ENCODE measurements at regions not wholly inside any gene's neighbourhood (a gene's known extent, or its start where the extent isn't known, plus 50 kb on each side); places are given as distances from the start of the nearest gene placed in this dataset.

GRCh38 chr20:40932436-40932835 lies 96.2 kb upstream of the TOP1 start:
- TF ChIP-seq REST (IDR thresholded peaks at IDR 0.05; ENCODE audit: insufficient read depth in 1 of 2, low read depth in 2 of 2, low read length in 1 of 2) = no peak
- no peak for TF ChIP-seq POLR2AphosphoS5 (IDR thresholded peaks at IDR 0.05; ENCODE audit: low read depth, low read length)

Measured in Panc1 (cell line).